HepG2 (cell line): ENCODE measurements at regions not wholly inside any gene's neighbourhood (a gene's known extent, or its start where the extent isn't known, plus 50 kb on each side); places are given as distances from the start of the nearest gene placed in this dataset.

ENCODE experiments used
- BRCA1 ChIP-seq: sonication (generic); formaldehyde crosslinking; IDR thresholded peaks from 2 replicates; pipeline ENCODE4 v1.4.0; 2020; ENCODE audit warnings: missing genetic modification reagents
- DNMT3B ChIP-seq: conservative IDR thresholded peaks from 2 replicates; pipeline ENCODE4 v1.6.1; 2016; ENCODE audit warnings: missing biosample characterization, control low read depth
- FOXA3 ChIP-seq: IDR thresholded peaks from 2 replicates; pipeline ENCODE4 v1.6.1; 2016; ENCODE audit warnings: missing genetic modification reagents, missing compliant biosample characterization
- KLF13 ChIP-seq: sonication (generic); formaldehyde crosslinking; IDR thresholded peaks from 2 replicates; pipeline ENCODE4 v1.4.0; 2020; ENCODE audit warnings: mild to moderate bottlenecking, missing genetic modification reagents
- MEIS2 ChIP-seq: sonication (generic); formaldehyde crosslinking; IDR thresholded peaks from 2 replicates; pipeline ENCODE4 v1.9.0; 2021; ENCODE audit warnings: mild to moderate bottlenecking, missing genetic modification reagents
- NPAS2 ChIP-seq: sonication (generic); formaldehyde crosslinking; IDR thresholded peaks from 2 replicates; pipeline ENCODE4 v1.8.0; 2022; ENCODE audit warnings: mild to moderate bottlenecking, missing genetic modification reagents, borderline replicate concordance
- ZC3H4 ChIP-seq: sonication (generic); formaldehyde crosslinking; IDR thresholded peaks from 2 replicates; pipeline ENCODE4 v1.4.0; 2020; ENCODE audit warnings: missing genetic modification reagents, borderline replicate concordance
- ZFAT ChIP-seq: sonication (generic); formaldehyde crosslinking; conservative IDR thresholded peaks from 2 replicates; pipeline ENCODE4 v1.8.1; 2023; ENCODE audit warnings: missing genetic modification reagents, inconsistent platforms
- ZNF30 ChIP-seq: sonication (generic); formaldehyde crosslinking; IDR thresholded peaks from 2 replicates; pipeline ENCODE4 v1.5.0; 2020; ENCODE audit warnings: mild to moderate bottlenecking, missing genetic modification reagents
- ZNF766 ChIP-seq: sonication (generic); formaldehyde crosslinking; IDR thresholded peaks from 2 replicates; pipeline ENCODE4 v1.5.0; 2020; ENCODE audit warnings: missing genetic modification reagents, borderline replicate concordance
- TF ChIP-seq, protein P1 (sequence below): sonication (generic); formaldehyde crosslinking; IDR thresholded peaks from 2 replicates; pipeline ENCODE4 v1.5.0; 2020; ENCODE audit warnings: mild to moderate bottlenecking, missing genetic modification reagents, borderline replicate concordance
- TF ChIP-seq, protein P2 (sequence below): sonication (generic); formaldehyde crosslinking; IDR thresholded peaks from 2 replicates; pipeline ENCODE4 v1.4.0; 2020; ENCODE audit warnings: missing genetic modification reagents
- TF ChIP-seq, protein P3 (sequence below): sonication (generic); formaldehyde crosslinking; IDR thresholded peaks from 2 replicates; pipeline ENCODE4 v1.5.0; 2020; ENCODE audit warnings: missing genetic modification reagents
- TF ChIP-seq, protein P4 (sequence below): sonication (generic); formaldehyde crosslinking; conservative IDR thresholded peaks from 2 replicates; pipeline ENCODE4 v1.8.0; 2022; ENCODE audit warnings: missing genetic modification reagents
- TF ChIP-seq, protein P5 (sequence below): sonication (generic); formaldehyde crosslinking; IDR thresholded peaks from 2 replicates; pipeline ENCODE4 v1.5.1; 2020; ENCODE audit warnings: missing genetic modification reagents, mild to moderate bottlenecking, borderline replicate concordance
- TF ChIP-seq, protein P6 (sequence below): sonication (generic); formaldehyde crosslinking; IDR thresholded peaks from 2 replicates; pipeline ENCODE4 v1.5.0; 2020; ENCODE audit warnings: mild to moderate bottlenecking, missing genetic modification reagents, moderate library complexity

DNA sequence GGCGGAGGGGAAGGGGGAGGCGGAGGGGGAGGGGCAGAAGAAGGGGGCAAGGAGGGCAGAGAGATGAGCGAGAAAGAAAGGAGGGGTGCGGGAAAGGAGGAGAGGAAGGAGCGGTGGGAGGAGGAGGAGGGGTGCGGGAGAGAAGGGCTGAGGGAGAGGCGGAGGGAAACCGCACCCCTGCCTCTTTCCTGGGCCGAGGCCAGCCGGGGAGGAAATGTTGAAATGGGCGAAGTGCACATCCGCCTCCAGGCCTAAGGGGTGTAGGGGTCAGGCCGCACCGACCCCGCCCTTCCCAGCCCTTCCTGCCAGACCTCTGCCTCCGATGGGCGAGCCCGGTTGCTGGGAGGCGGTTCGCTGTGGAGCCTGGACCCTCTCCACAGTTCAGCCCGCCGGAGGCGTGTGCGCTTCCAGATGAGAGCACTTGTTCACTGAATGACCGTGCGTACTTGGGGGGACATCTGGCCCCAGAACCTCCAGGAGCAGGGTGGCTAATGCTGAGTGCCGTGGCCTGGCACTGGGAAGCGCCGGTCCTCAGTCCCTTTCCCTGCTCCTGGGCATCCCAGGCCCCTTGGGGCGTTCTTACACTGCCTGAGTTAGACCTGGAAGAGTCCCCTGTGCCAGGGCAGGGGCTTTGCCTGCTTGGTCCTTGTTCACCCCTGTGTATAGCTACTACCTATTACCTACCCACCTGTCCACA, 110.3 kb upstream of the KLF13 start (continued):
- TF ChIP-seq, protein P1, sequence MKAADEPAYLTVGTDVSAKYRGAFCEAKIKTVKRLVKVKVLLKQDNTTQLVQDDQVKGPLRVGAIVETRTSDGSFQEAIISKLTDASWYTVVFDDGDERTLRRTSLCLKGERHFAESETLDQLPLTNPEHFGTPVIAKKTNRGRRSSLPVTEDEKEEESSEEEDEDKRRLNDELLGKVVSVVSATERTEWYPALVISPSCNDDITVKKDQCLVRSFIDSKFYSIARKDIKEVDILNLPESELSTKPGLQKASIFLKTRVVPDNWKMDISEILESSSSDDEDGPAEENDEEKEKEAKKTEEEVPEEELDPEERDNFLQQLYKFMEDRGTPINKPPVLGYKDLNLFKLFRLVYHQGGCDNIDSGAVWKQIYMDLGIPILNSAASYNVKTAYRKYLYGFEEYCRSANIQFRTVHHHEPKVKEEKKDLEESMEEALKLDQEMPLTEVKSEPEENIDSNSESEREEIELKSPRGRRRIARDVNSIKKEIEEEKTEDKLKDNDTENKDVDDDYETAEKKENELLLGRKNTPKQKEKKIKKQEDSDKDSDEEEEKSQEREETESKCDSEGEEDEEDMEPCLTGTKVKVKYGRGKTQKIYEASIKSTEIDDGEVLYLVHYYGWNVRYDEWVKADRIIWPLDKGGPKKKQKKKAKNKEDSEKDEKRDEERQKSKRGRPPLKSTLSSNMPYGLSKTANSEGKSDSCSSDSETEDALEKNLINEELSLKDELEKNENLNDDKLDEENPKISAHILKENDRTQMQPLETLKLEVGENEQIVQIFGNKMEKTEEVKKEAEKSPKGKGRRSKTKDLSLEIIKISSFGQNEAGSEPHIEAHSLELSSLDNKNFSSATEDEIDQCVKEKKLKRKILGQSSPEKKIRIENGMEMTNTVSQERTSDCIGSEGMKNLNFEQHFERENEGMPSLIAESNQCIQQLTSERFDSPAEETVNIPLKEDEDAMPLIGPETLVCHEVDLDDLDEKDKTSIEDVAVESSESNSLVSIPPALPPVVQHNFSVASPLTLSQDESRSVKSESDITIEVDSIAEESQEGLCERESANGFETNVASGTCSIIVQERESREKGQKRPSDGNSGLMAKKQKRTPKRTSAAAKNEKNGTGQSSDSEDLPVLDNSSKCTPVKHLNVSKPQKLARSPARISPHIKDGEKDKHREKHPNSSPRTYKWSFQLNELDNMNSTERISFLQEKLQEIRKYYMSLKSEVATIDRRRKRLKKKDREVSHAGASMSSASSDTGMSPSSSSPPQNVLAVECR (CRISPR knock-in tag): peak; percentile 41; the same call in 1 of the 2 replicates
- TF ChIP-seq, protein P2, sequence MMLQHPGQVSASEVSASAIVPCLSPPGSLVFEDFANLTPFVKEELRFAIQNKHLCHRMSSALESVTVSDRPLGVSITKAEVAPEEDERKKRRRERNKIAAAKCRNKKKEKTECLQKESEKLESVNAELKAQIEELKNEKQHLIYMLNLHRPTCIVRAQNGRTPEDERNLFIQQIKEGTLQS (CRISPR knock-in tag): 0 out of 2 replicates have a peak, but pooled peaks have one; percentile 36
- no peak for TF ChIP-seq BRCA1 (CRISPR knock-in tag)
- TF ChIP-seq FOXA3 (CRISPR knock-in tag): peak; percentile 37; the same call in 1 of the 2 replicates
- 0 out of 2 replicates have a peak, but pooled peaks have one; percentile 16 for TF ChIP-seq MEIS2 (CRISPR knock-in tag)
- TF ChIP-seq, protein P3, sequence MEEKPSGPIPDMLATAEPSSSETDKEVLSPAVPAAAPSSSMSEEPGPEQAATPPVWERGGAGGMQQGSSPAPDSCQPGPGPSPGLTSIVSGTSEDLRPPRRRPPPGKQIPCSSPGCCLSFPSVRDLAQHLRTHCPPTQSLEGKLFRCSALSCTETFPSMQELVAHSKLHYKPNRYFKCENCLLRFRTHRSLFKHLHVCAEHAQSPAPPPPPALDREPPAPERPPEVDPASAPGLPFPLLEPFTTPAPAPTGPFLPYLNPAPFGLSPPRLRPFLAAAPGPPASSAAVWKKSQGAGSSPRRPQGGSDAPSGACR (CRISPR knock-in tag): no peak; the same call in none of the 2 replicates
- TF ChIP-seq, protein P4, sequence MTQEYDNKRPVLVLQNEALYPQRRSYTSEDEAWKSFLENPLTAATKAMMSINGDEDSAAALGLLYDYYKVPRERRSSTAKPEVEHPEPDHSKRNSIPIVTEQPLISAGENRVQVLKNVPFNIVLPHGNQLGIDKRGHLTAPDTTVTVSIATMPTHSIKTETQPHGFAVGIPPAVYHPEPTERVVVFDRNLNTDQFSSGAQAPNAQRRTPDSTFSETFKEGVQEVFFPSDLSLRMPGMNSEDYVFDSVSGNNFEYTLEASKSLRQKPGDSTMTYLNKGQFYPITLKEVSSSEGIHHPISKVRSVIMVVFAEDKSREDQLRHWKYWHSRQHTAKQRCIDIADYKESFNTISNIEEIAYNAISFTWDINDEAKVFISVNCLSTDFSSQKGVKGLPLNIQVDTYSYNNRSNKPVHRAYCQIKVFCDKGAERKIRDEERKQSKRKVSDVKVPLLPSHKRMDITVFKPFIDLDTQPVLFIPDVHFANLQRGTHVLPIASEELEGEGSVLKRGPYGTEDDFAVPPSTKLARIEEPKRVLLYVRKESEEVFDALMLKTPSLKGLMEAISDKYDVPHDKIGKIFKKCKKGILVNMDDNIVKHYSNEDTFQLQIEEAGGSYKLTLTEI (CRISPR knock-in tag): no peak
- 0 out of 2 replicates have a peak, but pooled peaks have one; percentile 65 for TF ChIP-seq ZNF30
- TF ChIP-seq, protein P5, sequence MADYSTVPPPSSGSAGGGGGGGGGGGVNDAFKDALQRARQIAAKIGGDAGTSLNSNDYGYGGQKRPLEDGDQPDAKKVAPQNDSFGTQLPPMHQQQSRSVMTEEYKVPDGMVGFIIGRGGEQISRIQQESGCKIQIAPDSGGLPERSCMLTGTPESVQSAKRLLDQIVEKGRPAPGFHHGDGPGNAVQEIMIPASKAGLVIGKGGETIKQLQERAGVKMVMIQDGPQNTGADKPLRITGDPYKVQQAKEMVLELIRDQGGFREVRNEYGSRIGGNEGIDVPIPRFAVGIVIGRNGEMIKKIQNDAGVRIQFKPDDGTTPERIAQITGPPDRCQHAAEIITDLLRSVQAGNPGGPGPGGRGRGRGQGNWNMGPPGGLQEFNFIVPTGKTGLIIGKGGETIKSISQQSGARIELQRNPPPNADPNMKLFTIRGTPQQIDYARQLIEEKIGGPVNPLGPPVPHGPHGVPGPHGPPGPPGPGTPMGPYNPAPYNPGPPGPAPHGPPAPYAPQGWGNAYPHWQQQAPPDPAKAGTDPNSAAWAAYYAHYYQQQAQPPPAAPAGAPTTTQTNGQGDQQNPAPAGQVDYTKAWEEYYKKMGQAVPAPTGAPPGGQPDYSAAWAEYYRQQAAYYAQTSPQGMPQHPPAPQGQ: no peak
- no peak for TF ChIP-seq ZC3H4 (CRISPR knock-in tag)
- TF ChIP-seq, protein P6, sequence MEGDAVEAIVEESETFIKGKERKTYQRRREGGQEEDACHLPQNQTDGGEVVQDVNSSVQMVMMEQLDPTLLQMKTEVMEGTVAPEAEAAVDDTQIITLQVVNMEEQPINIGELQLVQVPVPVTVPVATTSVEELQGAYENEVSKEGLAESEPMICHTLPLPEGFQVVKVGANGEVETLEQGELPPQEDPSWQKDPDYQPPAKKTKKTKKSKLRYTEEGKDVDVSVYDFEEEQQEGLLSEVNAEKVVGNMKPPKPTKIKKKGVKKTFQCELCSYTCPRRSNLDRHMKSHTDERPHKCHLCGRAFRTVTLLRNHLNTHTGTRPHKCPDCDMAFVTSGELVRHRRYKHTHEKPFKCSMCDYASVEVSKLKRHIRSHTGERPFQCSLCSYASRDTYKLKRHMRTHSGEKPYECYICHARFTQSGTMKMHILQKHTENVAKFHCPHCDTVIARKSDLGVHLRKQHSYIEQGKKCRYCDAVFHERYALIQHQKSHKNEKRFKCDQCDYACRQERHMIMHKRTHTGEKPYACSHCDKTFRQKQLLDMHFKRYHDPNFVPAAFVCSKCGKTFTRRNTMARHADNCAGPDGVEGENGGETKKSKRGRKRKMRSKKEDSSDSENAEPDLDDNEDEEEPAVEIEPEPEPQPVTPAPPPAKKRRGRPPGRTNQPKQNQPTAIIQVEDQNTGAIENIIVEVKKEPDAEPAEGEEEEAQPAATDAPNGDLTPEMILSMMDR (CRISPR knock-in tag): peak; percentile 26; the same call in 1 of the 2 replicates
- no peak for TF ChIP-seq NPAS2 (CRISPR knock-in tag)
- TF ChIP-seq ZNF766 (CRISPR knock-in tag): no peak
- no peak for TF ChIP-seq DNMT3B (CRISPR knock-in tag)
- no peak for TF ChIP-seq ZFAT
- TF ChIP-seq KLF13 (CRISPR knock-in tag): no peak
